ENCODE measurements at regions not wholly inside any gene's neighbourhood (a gene's known extent, or its start where the extent isn't known, plus 50 kb on each side); places are given as distances from the start of the nearest gene placed in this dataset.

- TF ChIP-seq EZH2 (IDR thresholded peaks at IDR 0.05): no peak
- no peak for TF ChIP-seq POLR2AphosphoS5 (IDR thresholded peaks at IDR 0.05; ENCODE audit: borderline replicate concordance, low read depth, low read length)
- TF ChIP-seq FOXP2 (optimal IDR thresholded peaks at IDR 0.05; ENCODE audit: control extremely low read depth, extremely low read length, insufficient read depth): no peak
Measured at GRCh38 chr5:135238622-135239452, 160.2 kb downstream of the MACROH2A1 start.

Measured in SK-N-MC (cell line).